ENCODE measurements at regions not wholly inside any gene's neighbourhood (a gene's known extent, or its start where the extent isn't known, plus 50 kb on each side); places are given as distances from the start of the nearest gene placed in this dataset.

- intact Hi-C loops (cut with DNase I) = no loop called here
Observed at GRCh38 chr7:108836256-108836655, 266.6 kb downstream of the DNAJB9 start.

GRCh38 chr7:108838198-108838597 is 268.5 kb downstream of the DNAJB9 start:
- no peaks in the 10 kb centered on the region for H3K36me3 ChIP-seq
- intact Hi-C loops (cut with DNase I) = no loop called here
- H3K27ac ChIP-seq = no peak overlapping the region
- H3K4me1 ChIP-seq (replicated peaks) = no peaks in the 10 kb centered on the region
- H3K27me3 ChIP-seq (replicated peaks; ENCODE audit: insufficient read depth) = no peaks in the 10 kb centered on the region
- H3K4me3 ChIP-seq = no peak overlapping the region
- H3K9me3 ChIP-seq = no peaks in the 10 kb centered on the region
- 17% methylated on average over 4 of the region's 4 CpGs for WGBS
- no peak for TF ChIP-seq POLR2AphosphoS5 (IDR thresholded peaks at IDR 0.05)
- no peak for TF ChIP-seq CTCF (IDR thresholded peaks at IDR 0.05)
- TF ChIP-seq POLR2A (IDR thresholded peaks at IDR 0.05) = no peak
- no peak for DNase-seq (ENCODE audit: low spot score)

More at GRCh38 chr7:108836256-108836655, 266.6 kb downstream of the DNAJB9 start:
- DNase-seq (ENCODE audit: low spot score) = no peak
- Histone ChIP-seq H3K4me3 (no peak overlapping the region), H3K4me1 (replicated peaks) (no peaks in the 10 kb centered on the region), H3K27me3 (replicated peaks; ENCODE audit: insufficient read depth) (no peaks in the 10 kb centered on the region), H3K36me3 (no peaks in the 10 kb centered on the region), H3K9me3 (no peaks in the 10 kb centered on the region), H3K27ac (no peak overlapping the region)
- no peak for TF ChIP-seq POLR2A (IDR thresholded peaks at IDR 0.05)
- TF ChIP-seq POLR2AphosphoS5 (IDR thresholded peaks at IDR 0.05) = no peak
- no peak for TF ChIP-seq CTCF (IDR thresholded peaks at IDR 0.05)

GRCh38 chr7:108839076-108839475 is 269.4 kb downstream of the DNAJB9 start:
- 33% methylated on average over 3 of the region's 3 CpGs for WGBS
- Histone ChIP-seq H3K27ac (no peak overlapping the region), H3K4me3 (no peak overlapping the region), H3K36me3 (no peaks in the 10 kb centered on the region), H3K27me3 (replicated peaks; ENCODE audit: insufficient read depth) (no peaks in the 10 kb centered on the region), H3K4me1 (replicated peaks) (no peaks in the 10 kb centered on the region), H3K9me3 (no peaks in the 10 kb centered on the region)
- no peak for TF ChIP-seq POLR2A (IDR thresholded peaks at IDR 0.05)
- TF ChIP-seq CTCF (IDR thresholded peaks at IDR 0.05) = no peak
- no peak for TF ChIP-seq POLR2AphosphoS5 (IDR thresholded peaks at IDR 0.05)
- DNase-seq (ENCODE audit: low spot score) = no peak
- intact Hi-C loops (cut with DNase I) = no loop called here

- Histone ChIP-seq H3K4me1 (replicated peaks) (no peaks in the 10 kb centered on the region), H3K27ac (no peak overlapping the region), H3K36me3 (no peaks in the 10 kb centered on the region), H3K4me3 (no peak overlapping the region), H3K9me3 (no peaks in the 10 kb centered on the region), H3K27me3 (replicated peaks; ENCODE audit: insufficient read depth) (no peaks in the 10 kb centered on the region)
- intact Hi-C loops (cut with DNase I) = no loop called here
- no peak for DNase-seq (ENCODE audit: low spot score)
- TF ChIP-seq POLR2AphosphoS5 (IDR thresholded peaks at IDR 0.05) (no peak), POLR2A (IDR thresholded peaks at IDR 0.05) (no peak), CTCF (IDR thresholded peaks at IDR 0.05) (no peak)
Observed at GRCh38 chr7:108845951-108846350, 276.3 kb downstream of the DNAJB9 start.

- no peak for TF ChIP-seq POLR2AphosphoS5 (IDR thresholded peaks at IDR 0.05)
- TF ChIP-seq POLR2A (IDR thresholded peaks at IDR 0.05) = no peak
- no peak for TF ChIP-seq CTCF (IDR thresholded peaks at IDR 0.05)
- Histone ChIP-seq H3K27ac (no peak overlapping the region), H3K4me3 (no peak overlapping the region), H3K4me1 (replicated peaks) (no peaks in the 10 kb centered on the region), H3K27me3 (replicated peaks; ENCODE audit: insufficient read depth) (no peaks in the 10 kb centered on the region), H3K9me3 (no peaks in the 10 kb centered on the region), H3K36me3 (no peaks in the 10 kb centered on the region)
- 81% methylated on average over 7 of the region's 7 CpGs for WGBS
- intact Hi-C loops (cut with DNase I) = no loop called here
- DNase-seq (ENCODE audit: low spot score) = no peak
Observed at GRCh38 chr7:108846471-108846870, 276.8 kb downstream of the DNAJB9 start.
